Mammary epithelial cell (primary cell): ENCODE measurements at regions not wholly inside any gene's neighbourhood (a gene's known extent, or its start where the extent isn't known, plus 50 kb on each side); places are given as distances from the start of the nearest gene placed in this dataset.

Source experiments
- EZH2 ChIP-seq: IDR thresholded peaks from 2 replicates; pipeline ENCODE4 v1.6.1; 2012; ENCODE audit warnings: low read length, inconsistent platforms, borderline replicate concordance
- TF ChIP-seq, protein P1 (sequence below), 2 donors: IDR thresholded peaks in 1 of 2; conservative IDR thresholded peaks in 1 of 2; 2 replicates each; pipeline ENCODE4 v1.5.1; 2011 to 2012; ENCODE audit warnings: inconsistent platforms in 2 of 2, low read length in 2 of 2, mild to moderate bottlenecking in 2 of 2, control low read depth in 1 of 2, low read depth in 1 of 2; ENCODE audit not compliant: insufficient read depth in 1 of 2; ENCODE audit errors: extremely low read depth in 1 of 2

DNA sequence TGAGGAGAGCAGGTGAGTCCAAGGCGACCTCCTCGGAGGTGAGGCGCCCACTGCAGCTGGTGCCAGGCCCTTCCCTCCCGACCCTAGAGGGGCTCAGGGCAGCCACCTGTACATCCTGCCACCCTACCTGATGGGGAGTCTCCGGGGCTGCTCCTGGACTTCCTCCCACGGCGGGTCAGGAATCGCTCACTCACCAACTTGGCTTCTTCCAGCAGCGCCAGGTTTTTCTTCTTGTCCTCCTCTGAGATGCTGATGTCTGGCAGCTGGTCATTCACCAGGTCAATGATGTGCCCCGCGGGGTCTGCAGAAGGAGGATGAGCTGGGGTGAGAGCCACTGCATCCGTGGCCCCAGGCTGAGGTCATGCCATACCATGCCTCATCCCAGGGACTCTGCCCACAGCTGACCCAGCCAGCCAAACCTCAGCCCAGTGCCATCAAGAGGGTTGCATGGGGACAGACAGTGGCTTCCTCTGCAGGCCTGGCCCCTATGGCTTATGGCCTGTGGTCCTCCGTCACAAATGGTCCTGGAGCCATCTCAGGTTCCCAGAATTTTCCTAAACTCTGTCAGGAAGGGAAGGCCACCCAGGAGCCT is 61.0 kb upstream of the LYVE1 start:
- TF ChIP-seq, protein P1, sequence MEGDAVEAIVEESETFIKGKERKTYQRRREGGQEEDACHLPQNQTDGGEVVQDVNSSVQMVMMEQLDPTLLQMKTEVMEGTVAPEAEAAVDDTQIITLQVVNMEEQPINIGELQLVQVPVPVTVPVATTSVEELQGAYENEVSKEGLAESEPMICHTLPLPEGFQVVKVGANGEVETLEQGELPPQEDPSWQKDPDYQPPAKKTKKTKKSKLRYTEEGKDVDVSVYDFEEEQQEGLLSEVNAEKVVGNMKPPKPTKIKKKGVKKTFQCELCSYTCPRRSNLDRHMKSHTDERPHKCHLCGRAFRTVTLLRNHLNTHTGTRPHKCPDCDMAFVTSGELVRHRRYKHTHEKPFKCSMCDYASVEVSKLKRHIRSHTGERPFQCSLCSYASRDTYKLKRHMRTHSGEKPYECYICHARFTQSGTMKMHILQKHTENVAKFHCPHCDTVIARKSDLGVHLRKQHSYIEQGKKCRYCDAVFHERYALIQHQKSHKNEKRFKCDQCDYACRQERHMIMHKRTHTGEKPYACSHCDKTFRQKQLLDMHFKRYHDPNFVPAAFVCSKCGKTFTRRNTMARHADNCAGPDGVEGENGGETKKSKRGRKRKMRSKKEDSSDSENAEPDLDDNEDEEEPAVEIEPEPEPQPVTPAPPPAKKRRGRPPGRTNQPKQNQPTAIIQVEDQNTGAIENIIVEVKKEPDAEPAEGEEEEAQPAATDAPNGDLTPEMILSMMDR (conservative IDR thresholded peaks at IDR 0.05 in 1 of 2, IDR thresholded peaks at IDR 0.05 in 1 of 2; ENCODE audit: extremely low read depth in 1 of 2, insufficient read depth in 1 of 2, low read depth in 1 of 2, low read length in 2 of 2) = no peak
- no peak for TF ChIP-seq EZH2
